Endothelial cell (in vitro differentiated cells): ENCODE measurements at regions not wholly inside any gene's neighbourhood (a gene's known extent, or its start where the extent isn't known, plus 50 kb on each side); places are given as distances from the start of the nearest gene placed in this dataset.

Experiments
- DNase-seq: peaks from one replicate; pipeline ENCODE4 v3.0.0; 2021; ENCODE audit warnings: low spot score
- H3K27ac Mint-ChIP-seq: one replicate; pipeline ENCODE4 v1.8.0; 2021; ENCODE audit warnings: mixed read lengths, inconsistent platforms; ENCODE audit not compliant: unreplicated experiment
- H3K27me3 Mint-ChIP-seq: one replicate; pipeline ENCODE4 v1.8.0; 2021; ENCODE audit warnings: mild to moderate bottlenecking, moderate library complexity, mixed read lengths, inconsistent platforms; ENCODE audit not compliant: unreplicated experiment
- H3K36me3 Mint-ChIP-seq: one replicate; pipeline ENCODE4 v1.8.0; 2021; ENCODE audit warnings: mild to moderate bottlenecking, low read depth, mixed read lengths, inconsistent platforms; ENCODE audit not compliant: unreplicated experiment
- H3K4me1 Mint-ChIP-seq: one replicate; pipeline ENCODE4 v1.8.0; 2021; ENCODE audit warnings: mild to moderate bottlenecking, mixed read lengths, inconsistent platforms; ENCODE audit not compliant: unreplicated experiment
- H3K4me3 Mint-ChIP-seq: one replicate; pipeline ENCODE4 v1.8.0; 2021; ENCODE audit warnings: mild to moderate bottlenecking, mixed read lengths, inconsistent platforms; ENCODE audit not compliant: unreplicated experiment
- H3K9me3 Mint-ChIP-seq: one replicate; pipeline ENCODE4 v1.8.0; 2021; ENCODE audit warnings: mixed read lengths, inconsistent platforms; ENCODE audit not compliant: unreplicated experiment
- TF ChIP-seq, protein P1 (sequence below): fragments of 200-600 bp; sonication (generic); IDR thresholded peaks from one replicate; pipeline ENCODE4 v1.5.0; 2021; ENCODE audit warnings: antibody characterized with exemption; ENCODE audit not compliant: unreplicated experiment

DNA sequence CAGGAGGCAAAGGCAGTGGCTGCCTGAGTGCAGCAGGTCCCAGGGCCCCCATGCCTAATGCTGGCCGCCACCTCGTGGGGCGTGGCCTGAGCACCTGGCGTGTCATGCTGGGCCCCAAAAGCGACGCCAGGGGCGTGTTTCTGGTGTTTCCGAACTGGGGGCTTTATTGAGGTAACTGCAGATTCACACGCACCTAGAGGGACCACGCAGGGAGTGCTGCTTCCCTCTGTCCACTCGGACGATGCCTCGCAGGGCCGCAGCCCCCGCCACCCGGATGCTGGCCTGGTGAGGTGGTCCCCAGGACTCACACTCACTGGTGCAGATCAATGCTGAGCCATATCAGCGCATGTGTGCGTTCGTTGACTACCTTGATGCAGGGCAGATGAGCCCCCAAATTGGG lies 736.2 kb downstream of the BRD1 start:
- Mint-ChIP-seq H3K27ac (no peak overlapping the region), H3K4me3 (no peak overlapping the region), H3K9me3 (no peaks in the 10 kb centered on the region), H3K27me3 (peaks cover 5% of the 10 kb centered on the region), H3K36me3 (no peaks in the 10 kb centered on the region), H3K4me1 (no peaks in the 10 kb centered on the region)
- no peak for DNase-seq
- TF ChIP-seq, protein P1, sequence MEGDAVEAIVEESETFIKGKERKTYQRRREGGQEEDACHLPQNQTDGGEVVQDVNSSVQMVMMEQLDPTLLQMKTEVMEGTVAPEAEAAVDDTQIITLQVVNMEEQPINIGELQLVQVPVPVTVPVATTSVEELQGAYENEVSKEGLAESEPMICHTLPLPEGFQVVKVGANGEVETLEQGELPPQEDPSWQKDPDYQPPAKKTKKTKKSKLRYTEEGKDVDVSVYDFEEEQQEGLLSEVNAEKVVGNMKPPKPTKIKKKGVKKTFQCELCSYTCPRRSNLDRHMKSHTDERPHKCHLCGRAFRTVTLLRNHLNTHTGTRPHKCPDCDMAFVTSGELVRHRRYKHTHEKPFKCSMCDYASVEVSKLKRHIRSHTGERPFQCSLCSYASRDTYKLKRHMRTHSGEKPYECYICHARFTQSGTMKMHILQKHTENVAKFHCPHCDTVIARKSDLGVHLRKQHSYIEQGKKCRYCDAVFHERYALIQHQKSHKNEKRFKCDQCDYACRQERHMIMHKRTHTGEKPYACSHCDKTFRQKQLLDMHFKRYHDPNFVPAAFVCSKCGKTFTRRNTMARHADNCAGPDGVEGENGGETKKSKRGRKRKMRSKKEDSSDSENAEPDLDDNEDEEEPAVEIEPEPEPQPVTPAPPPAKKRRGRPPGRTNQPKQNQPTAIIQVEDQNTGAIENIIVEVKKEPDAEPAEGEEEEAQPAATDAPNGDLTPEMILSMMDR = no peak

- H3K36me3 Mint-ChIP-seq = no peaks in the 10 kb centered on the region
- H3K4me1 Mint-ChIP-seq = no peaks in the 10 kb centered on the region
- no peak for DNase-seq
- TF ChIP-seq, protein P1 = no peak
- no peak overlapping the region for H3K4me3 Mint-ChIP-seq
- H3K27me3 Mint-ChIP-seq = peaks cover 9% of the 10 kb centered on the region
- no peak overlapping the region for H3K27ac Mint-ChIP-seq
- no peaks in the 10 kb centered on the region for H3K9me3 Mint-ChIP-seq
Observed at GRCh38 chr22:49090853-49091135, 736.9 kb downstream of the BRD1 start.

- Mint-ChIP-seq H3K4me1 (no peaks in the 10 kb centered on the region), H3K9me3 (no peaks in the 10 kb centered on the region), H3K27me3 (peaks cover 9% of the 10 kb centered on the region), H3K36me3 (no peaks in the 10 kb centered on the region), H3K27ac (no peak overlapping the region), H3K4me3 (no peak overlapping the region)
- no peak for DNase-seq
- TF ChIP-seq, protein P1 = no peak
Observed at GRCh38 chr22:49090061-49090852, 737.4 kb downstream of the BRD1 start.

- no peaks in the 10 kb centered on the region for H3K9me3 Mint-ChIP-seq
- H3K4me3 Mint-ChIP-seq = no peak overlapping the region
- TF ChIP-seq, protein P1 = no peak
- DNase-seq = no peak
- no peaks in the 10 kb centered on the region for H3K36me3 Mint-ChIP-seq
- H3K27ac Mint-ChIP-seq = no peak overlapping the region
- H3K4me1 Mint-ChIP-seq = no peaks in the 10 kb centered on the region
- H3K27me3 Mint-ChIP-seq = peaks cover 9% of the 10 kb centered on the region
Observed at GRCh38 chr22:49088801-49089791, 738.6 kb downstream of the BRD1 start.
